ENCODE measurements at regions not wholly inside any gene's neighbourhood (a gene's known extent, or its start where the extent isn't known, plus 50 kb on each side); places are given as distances from the start of the nearest gene placed in this dataset.

DNA sequence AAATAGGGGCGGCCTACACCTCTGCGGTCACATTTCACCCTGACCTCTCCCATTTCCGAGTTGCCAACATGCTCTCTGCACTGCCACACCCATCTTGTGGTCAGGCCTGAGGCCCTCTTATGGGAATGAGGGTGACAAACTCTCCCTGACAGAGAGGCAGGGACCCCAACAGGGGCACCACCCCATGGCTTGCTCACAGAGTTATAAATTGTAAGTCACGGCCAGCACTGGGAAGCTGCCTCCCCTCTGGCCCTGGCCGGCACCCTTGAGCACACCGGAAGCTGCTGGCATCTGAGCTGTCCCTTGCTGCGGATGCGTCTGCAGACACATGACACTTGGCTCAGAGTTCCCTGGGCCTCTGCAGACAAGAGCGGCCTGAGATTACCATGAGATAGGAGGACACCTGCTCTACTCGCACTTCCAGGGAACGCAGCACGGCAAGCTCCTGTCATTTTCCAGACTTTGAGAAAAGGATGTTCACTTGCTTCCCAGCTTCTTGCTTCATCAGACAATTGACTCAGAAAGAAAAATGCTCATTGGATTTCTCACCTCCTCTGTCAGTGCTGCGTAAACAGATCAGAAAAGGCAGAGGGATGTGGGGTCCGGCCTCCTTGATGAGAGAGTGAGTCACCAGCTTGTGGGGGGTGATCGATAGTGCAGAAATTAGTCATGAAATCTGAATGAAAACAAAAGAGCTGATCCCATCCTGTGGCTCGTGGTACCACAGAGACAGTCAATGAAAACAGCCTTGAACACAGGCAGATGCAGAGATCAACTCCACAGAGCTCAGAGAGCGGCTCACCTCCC, 269.8 kb downstream of the SYK start:
- H3K27ac ChIP-seq, result peak overlapping the region in 2 of 4 donors; percentile 17 to 40
- H3K27me3 ChIP-seq, result peaks cover 0 to 5% (median 0%) of the 10 kb centered on the region in 4 donors
- DNase-seq, result no peak
- no peak for TF ChIP-seq POLR2A (IDR thresholded peaks at IDR 0.05)
- TF ChIP-seq, protein P1, sequence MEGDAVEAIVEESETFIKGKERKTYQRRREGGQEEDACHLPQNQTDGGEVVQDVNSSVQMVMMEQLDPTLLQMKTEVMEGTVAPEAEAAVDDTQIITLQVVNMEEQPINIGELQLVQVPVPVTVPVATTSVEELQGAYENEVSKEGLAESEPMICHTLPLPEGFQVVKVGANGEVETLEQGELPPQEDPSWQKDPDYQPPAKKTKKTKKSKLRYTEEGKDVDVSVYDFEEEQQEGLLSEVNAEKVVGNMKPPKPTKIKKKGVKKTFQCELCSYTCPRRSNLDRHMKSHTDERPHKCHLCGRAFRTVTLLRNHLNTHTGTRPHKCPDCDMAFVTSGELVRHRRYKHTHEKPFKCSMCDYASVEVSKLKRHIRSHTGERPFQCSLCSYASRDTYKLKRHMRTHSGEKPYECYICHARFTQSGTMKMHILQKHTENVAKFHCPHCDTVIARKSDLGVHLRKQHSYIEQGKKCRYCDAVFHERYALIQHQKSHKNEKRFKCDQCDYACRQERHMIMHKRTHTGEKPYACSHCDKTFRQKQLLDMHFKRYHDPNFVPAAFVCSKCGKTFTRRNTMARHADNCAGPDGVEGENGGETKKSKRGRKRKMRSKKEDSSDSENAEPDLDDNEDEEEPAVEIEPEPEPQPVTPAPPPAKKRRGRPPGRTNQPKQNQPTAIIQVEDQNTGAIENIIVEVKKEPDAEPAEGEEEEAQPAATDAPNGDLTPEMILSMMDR (IDR thresholded peaks at IDR 0.05), result no peak
- 64 to 84% methylated on average over 10 to 16 of the region's 17 CpGs for WGBS, 2 donors
- H3K36me3 ChIP-seq, result no peaks in the 10 kb centered on the region
- H3K4me1 ChIP-seq, result peaks cover 3 to 29% (median 14%) of the 10 kb centered on the region in 3 donors
- intact Hi-C loops (cut with DNase I), result no loop called here
- H3K4me3 ChIP-seq, result no peak overlapping the region
- no peaks in the 10 kb centered on the region for H3K9me3 ChIP-seq

DNA sequence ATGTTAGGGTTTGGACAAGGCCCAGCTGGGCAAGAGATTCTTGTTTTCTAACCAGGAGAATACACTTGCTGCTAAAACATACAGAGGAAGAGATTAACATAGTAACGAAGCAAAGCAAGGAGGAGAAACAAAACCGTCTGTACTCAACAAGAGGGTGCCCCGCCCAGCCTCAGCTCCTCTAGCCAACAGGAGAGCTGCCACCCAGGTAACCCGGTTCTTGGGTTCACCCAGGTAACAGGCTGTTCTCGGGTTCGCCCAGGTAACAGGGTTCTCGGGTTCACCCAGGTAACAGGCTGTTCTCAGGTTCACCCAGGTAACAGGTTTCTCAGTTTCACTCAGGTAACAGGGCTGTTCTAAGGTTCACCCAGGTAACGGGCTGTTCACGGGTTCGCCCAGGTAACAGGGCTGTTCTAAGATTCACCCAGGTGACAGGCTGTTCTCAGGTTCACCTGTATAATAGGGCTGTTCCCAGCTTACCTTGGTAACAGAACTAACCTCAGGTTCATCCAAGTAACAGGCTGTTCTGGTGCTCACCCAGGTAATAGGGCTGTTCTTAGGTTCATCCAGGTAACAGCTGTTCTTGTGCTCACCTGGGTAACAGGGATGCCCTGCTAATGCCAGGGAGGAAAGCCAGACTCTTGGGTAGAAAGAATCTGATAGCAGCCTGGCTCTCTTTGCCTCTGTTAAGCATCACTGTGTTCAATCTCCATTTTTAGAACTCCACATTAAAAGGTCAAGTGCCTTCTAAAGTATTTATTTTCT, 271.6 kb downstream of the SYK start:
- Histone ChIP-seq H3K27me3 (no peaks in the 10 kb centered on the region), H3K36me3 (no peaks in the 10 kb centered on the region), H3K4me3 (no peak overlapping the region), H3K27ac (peak overlapping the region in 2 of 4 donors; percentile 39 to 44), H3K9me3 (no peaks in the 10 kb centered on the region), H3K4me1 (peaks cover 3 to 40% (median 14%) of the 10 kb centered on the region in 3 donors)
- TF ChIP-seq, protein P1 (IDR thresholded peaks at IDR 0.05), result no peak
- no peak for TF ChIP-seq POLR2A (IDR thresholded peaks at IDR 0.05)
- 56 to 61% methylated on average over 10 of the region's 10 CpGs for WGBS, 2 donors
- DNase-seq, result no peak
- intact Hi-C loops (cut with DNase I), result no loop called here

DNA sequence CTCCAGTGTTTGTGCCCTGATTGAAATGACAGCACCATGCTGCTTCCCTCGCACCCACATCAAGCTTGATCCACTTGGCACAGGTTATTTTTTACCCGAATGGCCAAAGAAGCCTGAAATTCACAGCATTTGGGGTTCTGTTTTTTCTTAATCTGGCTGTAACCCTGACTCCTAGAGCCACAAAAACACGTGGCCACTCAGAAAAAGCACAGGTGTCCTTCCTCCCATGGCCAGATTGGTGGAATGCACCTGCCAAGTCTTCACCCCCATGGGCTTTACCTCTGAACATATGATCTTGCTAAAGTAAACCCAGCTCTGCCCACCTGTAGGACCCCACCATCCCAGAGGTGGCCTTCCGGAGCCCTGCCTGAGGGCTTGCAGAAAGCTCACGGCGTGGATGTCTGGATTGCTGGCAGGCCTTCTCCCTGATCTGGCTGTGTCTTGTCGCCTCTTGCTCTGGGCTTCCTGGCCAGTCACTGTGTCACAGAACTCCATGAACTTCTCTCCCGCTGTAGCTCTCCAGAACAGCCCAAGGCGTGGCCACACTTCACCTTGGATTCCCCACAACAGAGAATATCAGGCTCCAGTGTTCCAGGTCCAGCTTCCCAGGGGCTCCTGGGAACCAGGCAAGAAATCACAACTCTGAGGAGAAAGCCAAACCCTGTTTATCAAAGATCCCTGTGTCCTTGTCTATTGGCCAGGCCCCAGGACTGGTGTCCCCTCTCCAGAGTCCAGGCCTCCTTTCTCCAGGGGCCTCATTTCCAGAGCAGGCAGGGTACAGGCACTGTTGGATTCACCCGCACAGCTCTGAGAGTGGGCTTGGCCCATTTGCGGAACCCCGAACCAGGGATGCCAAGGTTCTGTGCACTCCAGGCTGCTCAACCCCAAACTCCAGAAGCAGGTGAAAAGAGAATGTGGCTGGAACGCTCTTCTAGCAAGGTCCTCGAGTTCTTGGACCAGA, 272.5 kb downstream of the SYK start:
- Histone ChIP-seq H3K36me3 (no peaks in the 10 kb centered on the region), H3K27me3 (no peaks in the 10 kb centered on the region), H3K4me3 (no peak overlapping the region), H3K27ac (no peak overlapping the region), H3K9me3 (no peaks in the 10 kb centered on the region), H3K4me1 (peaks cover 3 to 40% (median 14%) of the 10 kb centered on the region in 3 donors)
- 85 to 89% methylated on average over 4 to 12 of the region's 14 CpGs for WGBS, 2 donors
- TF ChIP-seq POLR2A (IDR thresholded peaks at IDR 0.05), result no peak
- TF ChIP-seq, protein P1 (IDR thresholded peaks at IDR 0.05), result no peak
- DNase-seq, result no peak
- intact Hi-C loops (cut with DNase I), result no loop called here

DNA sequence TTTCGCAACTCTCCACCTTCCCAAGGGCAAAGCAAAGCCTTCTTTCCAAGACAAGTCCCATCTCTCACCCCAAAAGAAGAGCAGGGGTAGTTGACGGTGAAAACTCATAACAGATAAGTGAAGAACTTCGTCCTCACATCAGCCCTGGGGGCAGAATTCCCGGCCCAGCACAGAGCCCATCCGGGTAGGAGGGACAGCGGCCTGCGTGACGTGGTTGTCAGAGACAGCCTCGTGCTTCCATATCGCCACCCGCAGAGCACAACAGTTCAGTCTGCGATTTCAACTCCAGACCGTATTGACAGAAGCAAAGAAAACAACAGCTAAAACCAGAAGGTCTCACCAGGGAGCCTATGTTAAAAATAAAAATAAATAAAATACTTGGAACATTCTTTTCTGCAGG, 273.2 kb downstream of the SYK start:
- no peak for DNase-seq
- intact Hi-C loops (cut with DNase I), result no loop called here
- no peak for TF ChIP-seq POLR2A (IDR thresholded peaks at IDR 0.05)
- TF ChIP-seq, protein P1 (IDR thresholded peaks at IDR 0.05), result no peak
- no peak overlapping the region for H3K27ac ChIP-seq
- no peaks in the 10 kb centered on the region for H3K27me3 ChIP-seq
- no peaks in the 10 kb centered on the region for H3K9me3 ChIP-seq
- H3K36me3 ChIP-seq, result no peaks in the 10 kb centered on the region
- no peak overlapping the region for H3K4me3 ChIP-seq
- 94 to 97% methylated on average over 11 to 13 of the region's 13 CpGs for WGBS, 2 donors
- H3K4me1 ChIP-seq, result peaks cover 3 to 40% (median 14%) of the 10 kb centered on the region in 3 donors

All from esophagus squamous epithelium (tissue), 5 donors.